GM19372 (cell line): ENCODE measurements at regions not wholly inside any gene's neighbourhood (a gene's known extent, or its start where the extent isn't known, plus 50 kb on each side); places are given as distances from the start of the nearest gene placed in this dataset.

Experiments used
- ATAC-seq: cut with Tn5 transposase; IDR thresholded peaks from one replicate; pipeline ENCODE4 v1.9.1; 2021; ENCODE audit warnings: mild to moderate bottlenecking, low read depth, moderate library complexity; ENCODE audit not compliant: unreplicated experiment

DNA sequence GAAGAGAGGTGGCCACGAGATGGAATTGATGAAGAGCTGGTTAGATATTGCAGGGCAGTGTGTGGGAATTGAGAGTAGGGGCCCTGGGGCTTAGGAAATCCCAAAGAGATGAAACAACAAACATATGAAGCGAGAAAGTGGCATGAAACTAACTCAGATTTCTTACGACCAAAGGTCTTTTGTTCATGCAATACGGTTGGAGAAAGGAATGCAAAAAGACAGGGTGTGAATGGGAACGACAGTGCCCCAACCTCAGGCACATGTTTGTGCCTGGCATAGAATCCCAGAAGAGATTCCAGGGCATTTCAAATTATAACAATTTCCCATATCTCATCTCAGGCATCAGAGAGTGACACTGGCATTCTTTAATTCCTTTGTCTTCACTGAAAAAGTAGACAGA, 199.2 kb downstream of the ACTL7B start:
- ATAC-seq: no peak

DNA sequence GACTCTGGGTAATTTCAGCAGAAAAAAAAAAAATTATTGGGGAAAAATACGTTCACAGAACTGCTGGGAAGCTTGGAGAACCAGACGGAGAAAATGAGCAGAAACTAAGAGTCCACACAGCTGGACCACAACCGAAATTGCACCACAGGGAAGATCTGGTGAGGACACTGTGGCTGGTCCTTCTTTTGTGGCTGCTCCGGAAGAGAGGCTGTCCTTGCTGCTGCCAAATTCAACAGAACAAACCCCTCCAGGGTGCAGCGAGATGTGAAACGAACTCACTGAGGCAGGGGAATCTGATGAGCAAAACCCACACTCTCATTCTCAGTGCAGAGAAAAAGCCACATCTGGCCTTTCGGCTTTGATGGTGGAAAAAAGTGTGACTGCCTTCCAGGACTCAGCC, 200.0 kb downstream of the ACTL7B start:
- no peak for ATAC-seq

DNA sequence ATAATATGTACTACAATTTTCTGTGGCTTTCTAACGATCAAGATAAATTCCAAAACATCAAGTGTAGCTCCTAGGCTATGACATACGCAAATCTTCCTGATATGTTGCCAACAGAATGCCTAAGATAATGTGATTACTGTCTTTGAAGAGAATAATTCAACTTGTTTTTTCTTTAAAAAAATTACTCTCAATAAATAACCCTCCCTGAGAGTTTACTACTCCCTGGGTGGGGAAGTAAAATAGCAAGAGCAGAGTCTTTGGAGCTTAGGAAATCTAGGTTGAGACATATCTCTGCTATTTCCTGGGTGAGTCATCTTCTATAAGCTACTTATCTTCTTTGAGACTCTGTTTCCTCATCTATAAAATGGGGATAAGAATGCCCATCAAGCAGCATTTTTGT, 201.2 kb downstream of the ACTL7B start:
- no peak for ATAC-seq

DNA sequence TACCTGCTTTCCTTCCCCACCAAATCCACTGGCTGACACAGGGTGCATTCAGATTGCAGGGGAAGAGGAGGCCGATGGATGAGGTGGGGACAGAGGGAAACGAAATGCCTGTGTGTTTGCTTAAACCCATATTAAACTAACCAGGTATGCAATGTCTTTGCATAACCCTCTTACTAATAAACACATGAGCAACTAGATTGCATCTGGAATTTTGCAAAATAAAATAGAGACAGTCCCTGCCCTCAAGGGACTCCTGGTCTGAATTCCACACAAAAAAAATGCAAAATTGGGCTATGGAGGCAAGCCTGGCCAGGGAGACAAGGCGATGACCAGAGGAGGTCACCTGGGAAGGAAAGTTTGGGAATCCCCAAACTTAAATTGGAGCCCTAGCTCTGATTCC, 202.9 kb downstream of the ACTL7B start:
- ATAC-seq: no peak

DNA sequence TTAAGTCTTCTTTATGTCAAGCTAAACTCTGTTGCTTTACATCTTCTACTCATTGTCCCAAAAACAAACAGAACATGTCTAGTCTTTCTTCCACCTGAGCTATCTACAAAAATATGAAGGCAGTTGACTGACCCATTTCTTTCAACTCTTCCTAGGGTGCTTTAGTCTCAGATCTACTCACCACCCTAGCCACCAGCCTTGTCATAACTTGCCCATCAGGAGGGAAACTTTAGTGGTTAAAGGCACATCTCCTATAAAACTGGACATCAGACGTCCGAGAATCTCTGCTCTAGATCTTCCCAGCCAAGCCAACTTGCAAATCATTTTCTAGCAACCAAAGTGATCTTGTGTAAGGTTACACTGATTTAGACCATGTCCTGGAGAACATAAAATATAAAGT, 205.0 kb downstream of the ACTL7B start:
- ATAC-seq: no peak

DNA sequence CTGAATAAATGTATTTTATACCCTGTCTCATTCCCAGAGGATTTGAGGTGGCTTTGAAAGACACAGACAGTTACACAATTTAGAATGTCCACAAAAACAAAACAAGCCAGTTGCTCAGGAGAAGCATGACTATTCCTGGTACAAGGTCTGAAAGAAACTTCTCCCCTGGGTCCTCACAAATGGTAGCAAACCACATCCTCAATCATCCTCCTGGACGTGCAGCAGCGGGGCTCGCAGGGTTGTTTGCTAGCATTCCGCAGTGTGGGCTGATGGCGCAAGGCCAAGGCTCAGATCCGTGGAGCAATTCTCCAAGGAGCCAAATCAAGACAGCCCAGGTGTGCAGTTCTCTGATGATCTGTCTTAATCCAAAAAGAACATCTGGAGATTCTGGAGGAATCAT, 210.3 kb downstream of the ACTL7B start:
- no peak for ATAC-seq

DNA sequence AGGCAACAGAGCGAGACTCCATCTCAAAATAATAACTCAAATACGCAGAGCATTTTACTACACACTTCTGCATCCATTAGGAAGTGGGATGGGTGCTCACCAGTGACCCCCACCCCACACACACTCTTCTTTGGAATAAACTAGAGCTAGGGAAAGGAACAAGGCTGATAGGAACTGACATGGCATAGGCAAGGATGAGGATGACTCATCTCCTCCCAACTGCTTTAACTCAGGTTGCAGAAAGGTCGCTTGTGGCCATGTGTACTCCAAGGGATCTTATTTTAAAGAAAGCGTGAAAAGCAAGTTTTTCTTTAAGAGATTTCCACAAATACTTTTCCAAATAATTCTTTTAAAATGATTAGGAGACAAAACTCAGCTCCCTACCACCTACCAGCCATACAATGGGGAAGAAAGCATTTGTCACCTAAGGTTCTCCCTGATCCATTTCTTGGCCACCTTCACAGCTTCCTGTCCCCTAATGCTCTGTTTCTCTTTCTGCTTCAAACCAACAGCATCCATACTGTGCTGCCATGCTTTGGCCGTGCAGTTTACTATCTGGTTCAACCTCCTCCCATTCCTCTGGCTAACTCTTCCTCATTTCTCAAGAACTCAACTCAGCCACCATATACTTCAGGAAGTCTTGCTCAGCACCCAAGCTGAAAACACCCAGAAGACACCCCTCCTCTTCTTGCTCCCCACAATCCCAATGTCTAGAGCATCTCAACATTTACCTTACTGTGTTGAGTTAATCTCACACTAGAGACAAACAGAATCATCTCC, 211.9 kb downstream of the ACTL7B start:
- ATAC-seq: no peak

DNA sequence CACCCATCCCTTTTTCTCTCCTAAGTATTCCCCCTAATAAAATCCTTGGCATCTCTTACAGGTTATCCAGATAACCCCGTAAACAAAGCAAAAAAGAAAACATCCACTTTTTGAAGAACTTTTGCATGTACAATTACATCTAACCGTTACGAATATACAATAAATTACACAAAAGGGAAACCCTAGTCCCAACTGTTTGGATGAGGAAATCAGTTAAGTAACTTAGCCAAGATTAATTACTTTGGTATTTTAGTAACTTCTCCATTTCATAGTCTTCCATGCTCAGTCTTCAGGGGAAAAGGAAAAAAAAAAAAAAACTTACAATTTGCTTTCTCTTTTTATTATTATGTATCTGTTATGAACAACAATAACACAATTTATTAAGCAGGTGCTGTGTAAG, 212.9 kb downstream of the ACTL7B start:
- no peak for ATAC-seq

DNA sequence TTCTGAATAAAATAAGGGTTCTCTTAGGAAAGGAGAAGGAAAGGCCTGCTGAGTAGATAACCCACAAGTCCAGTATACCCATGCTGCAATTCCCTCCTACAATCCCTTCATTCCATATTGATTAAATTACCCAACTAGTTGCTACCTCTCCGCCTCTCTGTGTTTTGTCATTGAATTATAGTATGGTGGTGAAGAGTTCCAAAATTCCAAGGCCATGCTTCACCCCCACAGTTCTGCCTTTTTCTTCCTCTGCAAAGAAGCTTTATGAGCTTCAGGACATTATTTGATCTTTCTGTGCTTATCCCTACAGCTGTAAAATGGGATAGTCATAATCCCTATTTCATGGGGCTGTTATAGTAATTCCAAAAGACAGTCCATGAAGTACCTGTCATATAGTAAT, 215.6 kb downstream of the ACTL7B start:
- no peak for ATAC-seq

DNA sequence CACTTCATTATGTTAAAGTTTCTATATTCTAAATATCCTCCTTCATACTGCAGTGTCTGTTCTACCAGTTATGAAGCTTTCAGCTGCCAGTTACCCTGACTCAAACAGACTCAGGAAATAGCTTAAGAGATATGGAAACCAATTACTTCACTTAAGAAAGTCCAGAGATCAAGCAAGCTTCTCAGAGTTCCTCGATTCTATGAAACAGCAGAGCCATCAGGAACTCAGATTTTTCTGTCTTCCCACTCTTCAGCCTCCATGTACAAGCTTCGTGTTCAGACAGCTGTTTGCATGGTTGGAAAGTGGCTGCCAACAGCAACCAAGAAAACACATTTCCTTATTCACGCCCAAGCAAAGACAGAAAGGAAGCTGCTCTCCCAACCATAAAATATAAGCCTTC, 216.1 kb downstream of the ACTL7B start:
- no peak for ATAC-seq

DNA sequence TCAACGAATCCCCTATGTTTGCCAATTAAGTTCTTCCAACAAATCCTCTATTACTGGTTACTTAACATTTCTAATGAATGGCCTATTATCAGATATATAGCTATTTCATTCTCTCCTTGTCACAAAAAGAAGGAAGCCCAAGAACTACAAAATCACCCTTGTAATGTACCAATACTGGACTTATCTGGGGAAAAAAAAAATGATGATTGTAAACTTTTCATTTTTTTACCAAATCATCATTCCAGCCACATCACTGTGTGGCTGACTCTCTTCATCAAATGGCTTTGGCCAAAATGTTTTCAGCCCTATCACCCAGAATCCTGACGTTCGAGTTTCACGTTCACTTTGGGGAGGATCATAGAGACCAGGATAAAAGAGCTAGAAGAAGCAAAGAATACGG, 216.7 kb downstream of the ACTL7B start:
- ATAC-seq: no peak

DNA sequence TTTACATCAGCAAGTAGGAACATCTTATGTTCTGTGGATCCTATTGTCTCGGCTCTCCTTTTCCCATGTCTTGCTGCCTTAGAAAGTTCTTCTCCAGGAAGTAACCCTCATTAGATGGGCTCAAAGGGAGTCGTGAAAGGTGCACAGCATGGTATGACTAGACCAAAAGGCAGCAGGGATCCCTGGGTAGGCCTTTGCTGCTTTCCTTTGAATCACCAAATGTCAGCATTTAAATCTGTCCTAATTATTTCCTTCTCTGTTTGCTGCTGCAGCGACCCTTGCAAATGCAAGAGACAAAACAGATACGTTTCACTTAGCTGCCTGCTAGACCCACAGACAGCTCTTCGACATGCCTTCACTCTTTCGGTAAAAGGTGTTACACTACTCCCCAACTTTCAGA, 218.4 kb downstream of the ACTL7B start:
- ATAC-seq: no peak

DNA sequence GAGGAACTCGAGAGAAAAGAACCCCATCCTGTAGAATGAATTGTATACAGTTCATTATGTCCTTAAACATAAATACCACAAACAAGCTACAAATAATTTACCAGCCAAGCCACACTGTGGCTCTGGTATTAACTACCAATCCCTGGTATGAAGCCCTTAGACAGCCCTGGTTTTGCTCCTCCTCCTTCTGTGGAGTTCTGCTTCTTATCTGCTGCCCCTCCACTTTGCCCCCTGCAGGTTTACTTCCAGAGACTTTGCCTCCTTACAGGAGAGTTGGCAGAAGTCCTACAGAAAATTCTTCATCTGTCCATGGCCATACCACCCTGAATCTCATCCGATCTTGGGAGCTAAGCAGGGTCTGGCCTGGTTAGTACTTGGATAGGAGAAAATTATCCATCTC, 219.8 kb downstream of the ACTL7B start:
- no peak for ATAC-seq

DNA sequence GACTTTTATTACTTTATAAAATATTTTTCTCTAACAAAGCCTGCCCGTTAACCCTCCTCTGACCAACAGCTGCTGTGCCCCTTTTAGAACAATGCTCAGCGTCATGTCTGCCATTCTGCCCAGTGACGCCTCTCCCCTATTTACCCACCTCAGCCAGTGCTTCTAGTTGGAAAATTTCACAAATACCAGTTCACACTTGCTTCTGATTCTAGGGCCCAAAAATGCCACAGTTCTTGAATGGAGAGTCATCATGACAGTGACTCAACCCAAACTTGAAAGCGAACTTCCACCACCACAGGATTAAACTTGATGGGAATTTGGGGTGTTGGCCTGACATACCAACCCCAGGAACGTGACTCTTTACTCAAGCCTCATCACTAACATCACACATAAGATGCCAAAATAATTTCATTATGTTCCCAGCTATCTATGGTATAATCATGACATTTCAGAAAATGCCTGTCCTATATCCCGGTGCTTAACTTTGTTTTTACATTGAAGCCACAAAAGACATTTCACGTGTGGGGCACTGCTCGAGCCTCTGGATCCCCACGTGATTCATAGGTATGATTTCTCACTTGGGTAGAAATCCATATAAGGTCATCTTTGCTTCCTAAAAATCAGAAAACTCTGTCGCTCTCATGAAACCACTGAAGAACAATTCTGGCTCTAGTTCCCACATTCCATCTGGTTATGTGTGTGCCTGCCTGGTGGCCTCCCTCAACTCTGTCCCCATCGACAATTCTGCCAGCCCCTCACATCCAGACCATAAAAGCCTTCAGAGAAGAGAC, 220.9 kb downstream of the ACTL7B start:
- no peak for ATAC-seq

DNA sequence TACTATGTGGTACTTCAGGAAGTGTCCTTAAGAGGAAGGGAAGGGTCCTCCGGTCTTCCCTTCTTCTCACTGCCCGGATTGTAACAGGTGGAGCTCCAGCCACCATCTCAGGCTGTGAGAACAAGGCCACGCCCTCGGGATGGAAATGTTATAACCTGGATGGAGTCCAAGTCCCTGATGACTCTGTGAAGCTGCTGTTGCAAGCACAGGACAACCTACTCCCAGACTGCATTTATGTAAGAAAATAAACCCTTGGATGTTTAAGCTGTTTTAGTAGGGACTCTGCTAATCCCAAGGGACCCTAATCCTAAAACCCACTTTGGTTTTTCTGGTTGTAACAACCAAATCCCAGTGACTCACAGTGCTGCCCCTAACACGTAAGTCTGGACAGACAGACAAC, 221.6 kb downstream of the ACTL7B start:
- ATAC-seq: no peak

DNA sequence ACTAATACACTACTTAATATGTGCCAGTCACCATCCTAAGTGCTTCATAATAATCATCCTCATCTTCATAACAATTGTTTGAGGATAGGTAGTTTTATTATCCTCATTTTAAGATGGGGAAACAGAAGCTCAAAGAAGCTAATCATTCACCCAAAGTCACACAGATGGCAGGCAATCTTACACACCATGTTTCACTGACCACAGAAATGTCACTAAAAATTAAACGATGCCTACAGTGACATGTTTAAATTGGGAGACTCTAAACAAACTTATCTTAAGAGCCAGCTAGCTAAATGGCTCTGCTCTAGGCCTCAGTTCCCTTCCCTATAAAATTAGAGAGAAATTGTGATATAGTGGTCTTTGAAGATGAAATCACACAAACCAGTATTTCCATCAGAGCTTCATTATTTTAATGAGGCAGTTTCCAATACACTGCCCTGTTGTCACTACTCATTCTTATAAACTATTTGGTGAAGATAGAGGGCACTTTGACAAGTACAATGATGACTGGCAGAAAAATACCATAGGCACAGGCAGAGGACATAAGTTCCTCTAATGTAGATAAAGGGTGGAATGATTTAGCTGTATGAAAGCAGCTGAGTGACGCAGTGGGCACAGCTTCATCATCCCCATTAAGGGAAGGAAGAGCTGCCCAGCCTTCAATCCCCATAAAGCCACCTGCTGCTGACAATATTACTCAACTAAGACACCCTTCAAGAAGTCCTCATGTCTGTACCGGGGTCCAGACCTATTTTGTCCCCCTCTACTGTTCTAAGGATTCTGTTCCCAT, 224.1 kb downstream of the ACTL7B start:
- ATAC-seq: no peak

DNA sequence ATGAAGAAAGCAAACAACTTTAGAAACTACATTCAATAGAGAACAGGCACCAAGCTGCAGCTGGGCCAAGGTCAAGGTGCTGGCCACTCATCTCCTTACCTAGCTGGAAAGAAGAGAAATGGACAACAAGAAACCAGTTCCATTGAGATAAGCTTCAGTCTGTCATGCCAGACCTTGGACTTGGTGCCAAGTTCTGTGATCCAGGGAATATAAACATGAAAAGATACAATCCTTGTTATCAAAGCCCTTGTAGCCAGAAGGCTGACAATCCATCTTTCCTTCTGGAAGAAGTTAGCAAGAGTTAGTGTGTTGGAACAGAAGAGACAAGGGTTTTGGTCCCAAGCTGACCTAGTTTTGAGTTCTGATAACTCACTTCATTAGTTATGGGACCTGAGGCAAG, 227.5 kb downstream of the ACTL7B start:
- no peak for ATAC-seq

DNA sequence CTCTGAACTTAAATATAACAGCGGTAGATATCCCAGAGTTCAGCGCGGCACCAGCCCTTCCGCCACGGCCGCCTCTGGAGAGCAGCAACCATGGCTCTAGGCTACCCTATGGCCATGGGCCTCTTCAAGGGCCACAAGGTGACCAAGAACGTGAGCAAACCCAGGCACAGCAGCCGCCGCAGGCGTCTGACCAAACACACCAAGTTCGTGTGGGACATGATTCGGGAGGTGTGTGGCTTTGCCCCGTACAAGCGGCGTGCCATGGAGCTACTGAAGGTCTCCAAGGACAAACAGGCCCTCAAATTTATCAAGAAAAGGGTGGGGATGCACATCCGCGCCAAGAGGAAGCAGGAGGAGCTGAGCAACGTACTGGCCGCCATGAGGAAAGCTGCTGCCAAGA, 229.0 kb downstream of the ACTL7B start:
- ATAC-seq: no peak

DNA sequence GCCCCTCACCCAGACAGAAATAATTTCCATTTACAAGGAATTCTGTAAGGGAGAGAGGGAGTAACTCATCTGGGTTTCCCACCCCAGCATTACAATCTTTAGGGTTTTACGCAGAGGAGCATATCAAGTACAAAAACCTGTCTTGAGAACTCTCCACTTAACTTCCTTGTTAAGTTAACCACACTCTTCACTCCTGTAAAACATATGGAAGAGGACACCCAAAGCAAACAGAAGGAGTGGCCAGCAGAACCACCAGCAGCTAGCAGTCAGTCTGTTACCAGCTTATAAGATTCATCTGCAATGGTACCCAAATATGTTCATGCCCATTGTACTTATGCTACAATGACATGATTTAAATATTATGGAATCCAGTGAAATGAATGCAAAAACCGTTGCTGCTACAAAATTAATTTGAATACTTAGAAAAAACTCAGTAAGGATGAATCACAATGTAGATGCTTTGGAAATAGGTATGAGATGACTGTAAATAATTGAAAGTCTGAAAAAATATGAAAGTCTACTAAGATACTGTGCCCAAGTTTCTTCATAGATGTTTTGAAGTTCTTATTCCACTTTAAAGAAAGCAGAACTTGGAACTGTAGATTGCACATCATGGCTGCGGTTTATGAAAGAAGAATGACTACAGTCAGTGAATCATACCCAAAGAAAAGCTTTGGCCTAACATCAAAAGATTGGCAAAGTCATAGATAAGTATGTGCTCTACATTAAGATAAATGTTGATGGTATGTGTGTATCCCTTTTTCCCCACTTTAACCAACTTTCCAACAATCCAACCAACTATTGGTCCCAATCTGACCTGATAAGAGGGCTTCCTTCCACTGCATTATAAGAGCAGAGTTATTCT, 233.6 kb downstream of the ACTL7B start:
- no peak for ATAC-seq

DNA sequence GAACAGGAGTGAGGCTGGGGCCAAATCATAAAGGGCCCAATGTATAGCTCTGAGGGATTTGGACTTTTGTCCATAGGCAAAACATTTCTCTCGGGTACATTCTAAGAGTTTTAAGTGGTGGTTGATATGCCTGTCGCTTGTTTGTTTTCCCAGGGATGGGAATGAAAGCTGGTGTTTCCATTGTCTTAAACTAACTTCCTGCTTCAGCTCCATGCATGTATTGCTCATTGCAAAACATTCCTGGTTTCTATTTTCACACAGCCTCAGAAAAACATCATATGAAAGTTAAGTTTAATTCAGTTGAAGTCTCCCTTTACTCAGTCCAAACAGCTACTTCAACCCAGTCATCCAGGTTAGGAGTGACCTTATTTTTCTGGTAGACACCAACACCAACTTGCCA, 235.0 kb downstream of the ACTL7B start:
- ATAC-seq: no peak
